ENCODE measurements at regions not wholly inside any gene's neighbourhood (a gene's known extent, or its start where the extent isn't known, plus 50 kb on each side); places are given as distances from the start of the nearest gene placed in this dataset.

GRCh38 chr3:126256251-126256650 is 75.9 kb upstream of the ALDH1L1 start:
- TF ChIP-seq EZH2 (IDR thresholded peaks at IDR 0.05; ENCODE audit: insufficient read depth, poor library complexity, severe bottlenecking) (no peak), EZH2phosphoT487 (IDR thresholded peaks at IDR 0.05; ENCODE audit: insufficient read depth, low read depth) (no peak)

All from GM23248 (cell line).